ENCODE measurements at regions not wholly inside any gene's neighbourhood (a gene's known extent, or its start where the extent isn't known, plus 50 kb on each side); places are given as distances from the start of the nearest gene placed in this dataset.
A peak's percentile ranks its signal among the peaks of the same experiment; 100 is the strongest.

GRCh38 chr3:40615110-40615915, 90.6 kb downstream of the ZNF621 start:
- no peak overlapping the region for H2BK12ac ChIP-seq (ENCODE audit: insufficient read length, low read depth, low read length)
- no peaks in the 10 kb centered on the region for H3K9me3 Mint-ChIP-seq
- H4K8ac ChIP-seq (replicated peaks; ENCODE audit: insufficient read length, low read depth, low read length), result no peak overlapping the region
- no CpG with 5 or more reads among the region's 33 CpGs for WGBS (ENCODE audit: extremely low coverage, insufficient read length, low lambda C conversion rate)
- TF ChIP-seq, protein P1, sequence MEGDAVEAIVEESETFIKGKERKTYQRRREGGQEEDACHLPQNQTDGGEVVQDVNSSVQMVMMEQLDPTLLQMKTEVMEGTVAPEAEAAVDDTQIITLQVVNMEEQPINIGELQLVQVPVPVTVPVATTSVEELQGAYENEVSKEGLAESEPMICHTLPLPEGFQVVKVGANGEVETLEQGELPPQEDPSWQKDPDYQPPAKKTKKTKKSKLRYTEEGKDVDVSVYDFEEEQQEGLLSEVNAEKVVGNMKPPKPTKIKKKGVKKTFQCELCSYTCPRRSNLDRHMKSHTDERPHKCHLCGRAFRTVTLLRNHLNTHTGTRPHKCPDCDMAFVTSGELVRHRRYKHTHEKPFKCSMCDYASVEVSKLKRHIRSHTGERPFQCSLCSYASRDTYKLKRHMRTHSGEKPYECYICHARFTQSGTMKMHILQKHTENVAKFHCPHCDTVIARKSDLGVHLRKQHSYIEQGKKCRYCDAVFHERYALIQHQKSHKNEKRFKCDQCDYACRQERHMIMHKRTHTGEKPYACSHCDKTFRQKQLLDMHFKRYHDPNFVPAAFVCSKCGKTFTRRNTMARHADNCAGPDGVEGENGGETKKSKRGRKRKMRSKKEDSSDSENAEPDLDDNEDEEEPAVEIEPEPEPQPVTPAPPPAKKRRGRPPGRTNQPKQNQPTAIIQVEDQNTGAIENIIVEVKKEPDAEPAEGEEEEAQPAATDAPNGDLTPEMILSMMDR (conservative IDR thresholded peaks at IDR 0.05), result no peak
- no peaks in the 10 kb centered on the region; a peak in 2 of 7 replicates for H3K36me3 Mint-ChIP-seq (ENCODE audit: insufficient read depth in 1 of 3, low read depth in 3 of 3)
- H3K4ac ChIP-seq (ENCODE audit: low read depth, low read length), result no peak overlapping the region
- H4K5ac ChIP-seq (ENCODE audit: insufficient read length, low read depth, low read length), result no peak overlapping the region
- no peak overlapping the region for H3K27ac ChIP-seq (ENCODE audit: insufficient read length, low read depth, low read length)
- no peak overlapping the region for H3K23ac ChIP-seq (ENCODE audit: insufficient read length, low read depth, low read length)
- H2AFZ ChIP-seq (ENCODE audit: low read length), result no peak overlapping the region
- H3K79me2 ChIP-seq (ENCODE audit: insufficient read depth, low read length), result no peaks in the 10 kb centered on the region
- peak overlapping the region; percentile 84 to 92 (median 87) for H3K27ac Mint-ChIP-seq
- H2BK5ac ChIP-seq (ENCODE audit: insufficient read length, low read length), result no peak overlapping the region
- peaks cover 5% of the 10 kb centered on the region; the same call in 1 of the 2 replicates for H3K4me1 ChIP-seq (ENCODE audit: insufficient read depth, low read length)
- H2BK120ac ChIP-seq (ENCODE audit: low read depth, low read length, poor library complexity, severe bottlenecking), result no peak overlapping the region
- H3K27me3 ChIP-seq (ENCODE audit: insufficient read depth, low read length), result no peaks in the 10 kb centered on the region
- no peaks in the 10 kb centered on the region for H3K79me1 ChIP-seq (ENCODE audit: insufficient read depth, low read depth, low read length, poor library complexity, severe bottlenecking)
- H3K56ac ChIP-seq (ENCODE audit: insufficient read length, low read depth, low read length), result no peak overlapping the region
- peaks cover 2% of the 10 kb centered on the region for H4K20me1 ChIP-seq (ENCODE audit: control insufficient read depth, insufficient read depth, insufficient read length)
- no peaks in the 10 kb centered on the region for H3K23me2 ChIP-seq (ENCODE audit: insufficient read length, low read depth, low read length, poor library complexity, severe bottlenecking)
- H3K9me3 ChIP-seq (ENCODE audit: control insufficient read depth, low read depth, low read length), result no peaks in the 10 kb centered on the region
- no peaks in the 10 kb centered on the region; the same call in 1 of the 2 replicates for H3K27me3 Mint-ChIP-seq (ENCODE audit: low read depth)
- H3K9ac ChIP-seq (ENCODE audit: extremely low read depth, insufficient read length, low read length), result no peak overlapping the region
- peak overlapping the region; percentile 45; the same call in 1 of the 2 replicates for H3K14ac ChIP-seq (ENCODE audit: insufficient read depth, low read length)
- peak overlapping the region; percentile 30 for H3K18ac ChIP-seq (ENCODE audit: insufficient read length, low read depth, low read length)
- H3K4me1 Mint-ChIP-seq, result peaks cover 56 to 57% of the 10 kb centered on the region in 2 experiments
- peak overlapping the region; percentile 19 for H3K4me2 ChIP-seq (ENCODE audit: insufficient read depth, insufficient read length, low read length)
- H3K4me3 Mint-ChIP-seq, result peak overlapping the region; percentile 36 to 53
- DNase-seq, result peak; percentile 76
- no peak overlapping the region for H2AK5ac ChIP-seq (ENCODE audit: insufficient read length, low read length)
- no peak overlapping the region for H2BK20ac ChIP-seq (ENCODE audit: low read depth, low read length, poor library complexity, severe bottlenecking)
- H2BK15ac ChIP-seq (ENCODE audit: low read depth, low read length), result no peak overlapping the region
- H3T11ph ChIP-seq (ENCODE audit: low read length), result no peak overlapping the region
- no peak overlapping the region for H4K91ac ChIP-seq (ENCODE audit: insufficient read length, low read depth, low read length)

Measured in H9 (cell line).